ENCODE measurements at regions not wholly inside any gene's neighbourhood (a gene's known extent, or its start where the extent isn't known, plus 50 kb on each side); places are given as distances from the start of the nearest gene placed in this dataset.
"Not testable (repeated sequence)": the region's sequence is repeated elsewhere in the genome, so short reads cannot be mapped to it uniquely, and the experiment has no call there.

GRCh38 chr6:156688620-156688971 is 88.6 kb upstream of the ARID1B start:
- no peaks in the 10 kb centered on the region for H3K9me3 ChIP-seq (ENCODE audit: control insufficient read depth, insufficient read depth, low read depth, low read length)
- no peak overlapping the region for H3K27ac ChIP-seq (ENCODE audit: low read depth, low read length)
- H3K36me3 ChIP-seq (ENCODE audit: control insufficient read depth, insufficient read depth, low read length): no peaks in the 10 kb centered on the region
- no peak overlapping the region for H3K4me3 ChIP-seq (ENCODE audit: low read depth, low read length)
- no peaks in the 10 kb centered on the region for H3K27me3 ChIP-seq (ENCODE audit: control insufficient read depth, insufficient read depth, low read length)
- H3K4me1 ChIP-seq (ENCODE audit: control insufficient read depth, insufficient read depth, low read length): peaks cover 12% of the 10 kb centered on the region
- H3K9ac ChIP-seq (ENCODE audit: low read length): no peak overlapping the region

- no peak overlapping the region for H3K27ac ChIP-seq (ENCODE audit: low read depth, low read length)
- peak overlapping the region; percentile 32 for H3K9ac ChIP-seq (ENCODE audit: low read length)
- H3K27me3 ChIP-seq (ENCODE audit: control insufficient read depth, insufficient read depth, low read length): no peaks in the 10 kb centered on the region
- no peaks in the 10 kb centered on the region for H3K36me3 ChIP-seq (ENCODE audit: control insufficient read depth, insufficient read depth, low read length)
- peaks cover 12% of the 10 kb centered on the region for H3K4me1 ChIP-seq (ENCODE audit: control insufficient read depth, insufficient read depth, low read length)
- no peaks in the 10 kb centered on the region for H3K9me3 ChIP-seq (ENCODE audit: control insufficient read depth, insufficient read depth, low read depth, low read length)
- peak overlapping the region; percentile 71 for H3K4me3 ChIP-seq (ENCODE audit: low read depth, low read length)
Measured at GRCh38 chr6:156687789-156688619, 89.2 kb upstream of the ARID1B start.

- no peaks in the 10 kb centered on the region for H3K36me3 ChIP-seq (ENCODE audit: control insufficient read depth, insufficient read depth, low read length)
- H3K4me1 ChIP-seq (ENCODE audit: control insufficient read depth, insufficient read depth, low read length): peaks cover 12% of the 10 kb centered on the region
- no peaks in the 10 kb centered on the region for H3K9me3 ChIP-seq (ENCODE audit: control insufficient read depth, insufficient read depth, low read depth, low read length)
- H3K27ac ChIP-seq (ENCODE audit: low read depth, low read length): peak overlapping the region; percentile 94
- no peaks in the 10 kb centered on the region for H3K27me3 ChIP-seq (ENCODE audit: control insufficient read depth, insufficient read depth, low read length)
- peak overlapping the region; percentile 92 for H3K4me3 ChIP-seq (ENCODE audit: low read depth, low read length)
- peak overlapping the region; percentile 97 for H3K9ac ChIP-seq (ENCODE audit: low read length)
Measured at GRCh38 chr6:156686995-156687788, 90.0 kb upstream of the ARID1B start.

GRCh38 chr6:156686301-156686994 is 90.7 kb upstream of the ARID1B start:
- Histone ChIP-seq H3K36me3 (ENCODE audit: control insufficient read depth, insufficient read depth, low read length) (no peaks in the 10 kb centered on the region), H3K4me3 (ENCODE audit: low read depth, low read length) (peak overlapping the region; percentile 92), H3K27me3 (ENCODE audit: control insufficient read depth, insufficient read depth, low read length) (no peaks in the 10 kb centered on the region), H3K9me3 (ENCODE audit: control insufficient read depth, insufficient read depth, low read depth, low read length) (no peaks in the 10 kb centered on the region), H3K27ac (ENCODE audit: low read depth, low read length) (peak overlapping the region; percentile 94), H3K4me1 (ENCODE audit: control insufficient read depth, insufficient read depth, low read length) (peaks cover 12% of the 10 kb centered on the region), H3K9ac (ENCODE audit: low read length) (peak overlapping the region; percentile 97)

DNA sequence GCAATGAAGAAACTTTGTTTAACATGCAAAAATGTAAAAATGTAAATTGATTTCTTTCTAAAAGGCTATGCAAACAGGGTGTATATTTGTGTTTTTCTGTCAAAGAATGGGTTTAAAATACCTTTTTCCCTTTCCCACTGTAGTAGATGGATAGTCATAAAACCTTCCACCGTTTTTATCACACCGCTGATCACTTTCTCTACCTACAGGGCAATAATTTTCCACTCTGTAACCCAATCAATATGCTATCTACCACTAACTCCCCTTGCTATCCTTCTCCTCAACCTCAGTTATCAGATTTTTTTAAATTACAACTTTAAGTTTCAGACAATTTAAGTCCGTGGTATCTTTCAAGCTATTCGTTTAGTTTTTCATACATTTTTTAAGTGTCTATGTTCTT is 91.4 kb upstream of the ARID1B start:
- Histone ChIP-seq H3K9me3 (ENCODE audit: control insufficient read depth, insufficient read depth, low read depth, low read length) (no peaks in the 10 kb centered on the region), H3K27me3 (ENCODE audit: control insufficient read depth, insufficient read depth, low read length) (no peaks in the 10 kb centered on the region), H3K4me1 (ENCODE audit: control insufficient read depth, insufficient read depth, low read length) (peaks cover 12% of the 10 kb centered on the region), H3K36me3 (ENCODE audit: control insufficient read depth, insufficient read depth, low read length) (no peaks in the 10 kb centered on the region), H3K9ac (ENCODE audit: low read length) (no peak overlapping the region), H3K4me3 (ENCODE audit: low read depth, low read length) (peak overlapping the region; percentile 92), H3K27ac (ENCODE audit: low read depth, low read length) (0 out of 2 replicates have a peak overlapping the region, but pooled peaks have one; percentile 94)

GRCh38 chr6:156683821-156684220 is 93.4 kb upstream of the ARID1B start:
- Histone ChIP-seq H3K9ac (ENCODE audit: low read length) (no peak overlapping the region), H3K27me3 (ENCODE audit: control insufficient read depth, insufficient read depth, low read length) (no peaks in the 10 kb centered on the region), H3K36me3 (ENCODE audit: control insufficient read depth, insufficient read depth, low read length) (no peaks in the 10 kb centered on the region), H3K4me3 (ENCODE audit: low read depth, low read length) (no peak overlapping the region), H3K27ac (ENCODE audit: low read depth, low read length) (no peak overlapping the region), H3K4me1 (ENCODE audit: control insufficient read depth, insufficient read depth, low read length) (peaks cover 12% of the 10 kb centered on the region), H3K9me3 (ENCODE audit: control insufficient read depth, insufficient read depth, low read depth, low read length) (no peaks in the 10 kb centered on the region)

- Histone ChIP-seq H3K4me3 (ENCODE audit: low read depth, low read length) (no peak overlapping the region), H3K4me1 (ENCODE audit: control insufficient read depth, insufficient read depth, low read length) (no peaks in the 10 kb centered on the region), H3K27me3 (ENCODE audit: control insufficient read depth, insufficient read depth, low read length) (no peaks in the 10 kb centered on the region), H3K36me3 (ENCODE audit: control insufficient read depth, insufficient read depth, low read length) (no peaks in the 10 kb centered on the region), H3K27ac (ENCODE audit: low read depth, low read length) (no peak overlapping the region), H3K9me3 (ENCODE audit: control insufficient read depth, insufficient read depth, low read depth, low read length) (peaks cover 31% of the 10 kb centered on the region; the same call in 1 of the 2 replicates), H3K9ac (ENCODE audit: low read length) (no peak overlapping the region)
Measured at GRCh38 chr6:156676721-156677120, 100.5 kb upstream of the ARID1B start.

DNA sequence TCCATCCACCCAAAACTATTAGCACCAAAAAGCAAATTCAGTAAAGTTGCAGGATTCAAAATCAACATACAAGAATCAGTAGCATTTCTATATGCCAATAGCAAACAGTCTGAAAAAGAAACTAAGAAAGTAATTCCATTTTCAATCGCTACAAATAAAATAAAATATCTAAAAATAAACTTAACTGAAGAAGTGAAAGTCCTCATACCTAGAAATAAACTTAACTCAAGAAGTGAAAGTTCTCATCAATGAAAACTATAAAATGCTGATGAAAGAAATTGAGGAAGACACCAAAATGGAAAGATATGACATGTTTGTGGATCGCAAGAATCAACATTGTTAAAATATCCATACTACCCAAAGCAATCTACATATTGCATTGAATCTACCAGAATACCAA is 103.0 kb upstream of the ARID1B start:
- Histone ChIP-seq H3K4me1 (ENCODE audit: control insufficient read depth, insufficient read depth, low read length) (no peaks in the 10 kb centered on the region), H3K9ac (ENCODE audit: low read length) (no peak overlapping the region), H3K36me3 (ENCODE audit: control insufficient read depth, insufficient read depth, low read length) (no peaks in the 10 kb centered on the region), H3K9me3 (ENCODE audit: control insufficient read depth, insufficient read depth, low read depth, low read length) (peaks cover 33% of the 10 kb centered on the region; the same call in 1 of the 2 replicates), H3K4me3 (ENCODE audit: low read depth, low read length) (no peak overlapping the region), H3K27me3 (ENCODE audit: control insufficient read depth, insufficient read depth, low read length) (no peaks in the 10 kb centered on the region), H3K27ac (ENCODE audit: low read depth, low read length) (no peak overlapping the region)

GRCh38 chr6:156670097-156670496 is 107.1 kb upstream of the ARID1B start:
- not testable (repeated sequence) for H3K36me3 ChIP-seq (ENCODE audit: control insufficient read depth, insufficient read depth, low read length); H3K4me1 ChIP-seq (ENCODE audit: control insufficient read depth, insufficient read depth, low read length); H3K9ac ChIP-seq (ENCODE audit: low read length); H3K4me3 ChIP-seq (ENCODE audit: low read depth, low read length); H3K27me3 ChIP-seq (ENCODE audit: control insufficient read depth, insufficient read depth, low read length); H3K27ac ChIP-seq (ENCODE audit: low read depth, low read length)
- peaks cover 25% of the 10 kb centered on the region; the same call in 1 of the 2 replicates for H3K9me3 ChIP-seq (ENCODE audit: control insufficient read depth, insufficient read depth, low read depth, low read length)

GRCh38 chr6:156662025-156662445 is 115.1 kb upstream of the ARID1B start:
- H3K4me1 ChIP-seq (ENCODE audit: control insufficient read depth, insufficient read depth, low read length): peaks cover 8% of the 10 kb centered on the region
- 0 out of 2 replicates have a peak, but pooled peaks cover 4% of the 10 kb centered on the region for H3K9me3 ChIP-seq (ENCODE audit: control insufficient read depth, insufficient read depth, low read depth, low read length)
- no peaks in the 10 kb centered on the region for H3K27me3 ChIP-seq (ENCODE audit: control insufficient read depth, insufficient read depth, low read length)
- no peaks in the 10 kb centered on the region for H3K36me3 ChIP-seq (ENCODE audit: control insufficient read depth, insufficient read depth, low read length)
- no peak overlapping the region for H3K9ac ChIP-seq (ENCODE audit: low read length)
- no peak overlapping the region for H3K4me3 ChIP-seq (ENCODE audit: low read depth, low read length)
- H3K27ac ChIP-seq (ENCODE audit: low read depth, low read length): no peak overlapping the region
